Osteoblast (primary cell): ENCODE measurements at regions not wholly inside any gene's neighbourhood (a gene's known extent, or its start where the extent isn't known, plus 50 kb on each side); places are given as distances from the start of the nearest gene placed in this dataset.
A peak's percentile ranks its signal among the peaks of the same experiment; 100 is the strongest.

Experiments
- DNase-seq: peaks from one replicate; pipeline ENCODE4 v3.0.0; 2011; ENCODE audit warnings: low spot score, mixed read lengths; ENCODE audit not compliant: insufficient read length; ENCODE audit errors: missing footprints
- H2AFZ ChIP-seq: 2 replicates; pipeline ENCODE4 v1.6.0; 2011; ENCODE audit warnings: mild to moderate bottlenecking, low read length
- H3K27ac ChIP-seq: 2 replicates; pipeline ENCODE4 v1.5.1; 2011; ENCODE audit warnings: mild to moderate bottlenecking, low read depth, low read length, moderate library complexity
- H3K27me3 ChIP-seq: 2 replicates; pipeline ENCODE4 v1.6.0; 2012; ENCODE audit warnings: mild to moderate bottlenecking, control low read depth, inconsistent platforms, low read length, moderate library complexity; ENCODE audit not compliant: insufficient read depth
- H3K36me3 ChIP-seq: 2 replicates; pipeline ENCODE4 v1.5.1; 2011; ENCODE audit warnings: mild to moderate bottlenecking, low read length, control low read depth, moderate library complexity; ENCODE audit not compliant: insufficient read depth
- H3K4me1 ChIP-seq: 2 replicates; pipeline ENCODE4 v1.5.1; 2011; ENCODE audit warnings: mild to moderate bottlenecking, low read length, control low read depth, moderate library complexity; ENCODE audit not compliant: insufficient read depth
- H3K4me2 ChIP-seq: 2 replicates; pipeline ENCODE4 v1.6.0; 2011; ENCODE audit warnings: mild to moderate bottlenecking, low read length; ENCODE audit not compliant: insufficient read depth
- H3K4me3 ChIP-seq: fragments of 200-600 bp; sonication (generic); 3 replicates; pipeline ENCODE4 v1.5.1; 2012; ENCODE audit warnings: mild to moderate bottlenecking, low read length, inconsistent platforms; ENCODE audit not compliant: insufficient read depth
- H3K79me2 ChIP-seq: 2 replicates; pipeline ENCODE4 v1.6.0; 2012; ENCODE audit warnings: mild to moderate bottlenecking, low read length, control low read depth, inconsistent platforms; ENCODE audit not compliant: insufficient read depth
- H3K9me3 ChIP-seq: 2 replicates; pipeline ENCODE4 v1.5.1; 2011; ENCODE audit warnings: low read depth, low read length, control low read depth
- H4K20me1 ChIP-seq: 2 replicates; pipeline ENCODE4 v1.6.0; 2012; ENCODE audit warnings: mild to moderate bottlenecking, low read length, control low read depth; ENCODE audit not compliant: insufficient read depth
- CTCF ChIP-seq: IDR thresholded peaks from 2 replicates; pipeline ENCODE4 v1.5.1; 2011; ENCODE audit warnings: mild to moderate bottlenecking, low read depth, low read length, moderate library complexity; ENCODE audit errors: extremely low read depth

- peak; percentile 65 for DNase-seq
- H3K4me2 ChIP-seq, result peak overlapping the region; percentile 20
- H3K4me3 ChIP-seq, result no peak overlapping the region
- no peak overlapping the region for H3K27ac ChIP-seq
- peaks cover 12% of the 10 kb centered on the region for H3K4me1 ChIP-seq
- no peak overlapping the region for H2AFZ ChIP-seq
- H3K9me3 ChIP-seq, result no peaks in the 10 kb centered on the region
- H3K27me3 ChIP-seq, result no peaks in the 10 kb centered on the region
- no peak for TF ChIP-seq CTCF
- no peaks in the 10 kb centered on the region for H3K79me2 ChIP-seq
- H3K36me3 ChIP-seq, result no peaks in the 10 kb centered on the region
- H4K20me1 ChIP-seq, result no peaks in the 10 kb centered on the region
Observed at GRCh38 chr4:120348521-120348920, 281.9 kb upstream of the MAD2L1 start.

GRCh38 chr4:120331486-120332370, 265.1 kb upstream of the MAD2L1 start:
- H4K20me1 ChIP-seq, result no peaks in the 10 kb centered on the region
- no peak for TF ChIP-seq CTCF
- H3K4me3 ChIP-seq, result no peak overlapping the region
- no peaks in the 10 kb centered on the region for H3K36me3 ChIP-seq
- no peaks in the 10 kb centered on the region for H3K27me3 ChIP-seq
- no peak overlapping the region for H3K27ac ChIP-seq
- peaks cover 3% of the 10 kb centered on the region for H3K4me1 ChIP-seq
- H3K9me3 ChIP-seq, result no peaks in the 10 kb centered on the region
- peak overlapping the region; percentile 12 for H2AFZ ChIP-seq
- H3K79me2 ChIP-seq, result no peaks in the 10 kb centered on the region
- peak; percentile 17 for DNase-seq
- no peak overlapping the region for H3K4me2 ChIP-seq

- no peak for DNase-seq
- H4K20me1 ChIP-seq, result no peaks in the 10 kb centered on the region
- no peak overlapping the region for H3K4me3 ChIP-seq
- H3K27me3 ChIP-seq, result no peaks in the 10 kb centered on the region
- H3K27ac ChIP-seq, result no peak overlapping the region
- TF ChIP-seq CTCF, result no peak
- no peaks in the 10 kb centered on the region for H3K9me3 ChIP-seq
- H3K4me2 ChIP-seq, result no peak overlapping the region
- H3K4me1 ChIP-seq, result peaks cover 3% of the 10 kb centered on the region
- no peaks in the 10 kb centered on the region for H3K36me3 ChIP-seq
- no peak overlapping the region for H2AFZ ChIP-seq
- H3K79me2 ChIP-seq, result no peaks in the 10 kb centered on the region
Observed at GRCh38 chr4:120329386-120329785, 262.7 kb upstream of the MAD2L1 start.

GRCh38 chr4:120327276-120327675, 260.6 kb upstream of the MAD2L1 start:
- Histone ChIP-seq H3K27ac (no peak overlapping the region), H3K27me3 (no peaks in the 10 kb centered on the region), H3K36me3 (no peaks in the 10 kb centered on the region), H3K4me3 (no peak overlapping the region), H3K4me2 (no peak overlapping the region), H3K4me1 (peaks cover 3% of the 10 kb centered on the region), H2AFZ (no peak overlapping the region), H4K20me1 (no peaks in the 10 kb centered on the region), H3K79me2 (no peaks in the 10 kb centered on the region), H3K9me3 (no peaks in the 10 kb centered on the region)
- DNase-seq, result no peak
- no peak for TF ChIP-seq CTCF
